CD4-positive, alpha-beta T cell treated with Interleukin-4 for 4 hours (primary cell): ENCODE measurements at regions not wholly inside any gene's neighbourhood (a gene's known extent, or its start where the extent isn't known, plus 50 kb on each side); places are given as distances from the start of the nearest gene placed in this dataset.

Source experiments
- DNase-seq: peaks from one replicate; pipeline ENCODE4 v3.0.0-alpha.2; 2020

DNA sequence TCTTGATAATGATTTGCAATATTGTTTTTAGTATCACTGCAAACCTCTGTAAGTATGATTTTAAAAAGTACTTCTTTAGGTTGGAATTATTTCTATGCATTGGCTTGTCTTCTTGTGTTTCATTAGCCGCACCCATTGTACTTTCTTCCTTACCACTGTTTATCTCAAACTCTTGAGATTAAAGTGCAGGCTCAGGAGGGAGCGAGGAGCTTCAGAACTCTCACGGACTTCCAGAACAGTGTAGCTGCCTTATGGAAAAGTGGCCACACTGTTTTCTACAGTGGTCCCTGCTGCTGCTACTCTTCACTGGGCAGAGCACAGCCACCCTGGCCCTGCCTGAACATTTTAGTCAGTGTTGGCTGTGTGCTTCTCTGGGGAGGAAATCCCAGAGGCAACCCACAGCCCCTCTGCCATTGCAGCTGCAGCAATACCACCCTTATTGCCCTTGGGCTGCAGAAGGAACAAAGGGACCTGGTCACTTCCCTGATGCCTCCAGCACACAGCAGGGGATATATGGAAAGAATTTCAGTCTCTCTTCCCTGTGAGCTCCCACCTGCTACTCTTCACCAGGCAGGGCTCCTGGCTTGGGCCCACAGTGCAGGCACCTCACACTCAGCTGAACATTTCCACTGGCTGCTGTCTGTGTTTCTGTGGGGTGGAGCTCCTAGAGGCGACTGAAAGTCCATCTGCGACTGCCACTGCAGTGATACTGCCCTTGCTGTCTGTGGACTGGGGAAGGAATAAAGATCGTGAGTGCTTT, 91.7 kb upstream of the MAP3K4 start:
- DNase-seq, result no peak

DNA sequence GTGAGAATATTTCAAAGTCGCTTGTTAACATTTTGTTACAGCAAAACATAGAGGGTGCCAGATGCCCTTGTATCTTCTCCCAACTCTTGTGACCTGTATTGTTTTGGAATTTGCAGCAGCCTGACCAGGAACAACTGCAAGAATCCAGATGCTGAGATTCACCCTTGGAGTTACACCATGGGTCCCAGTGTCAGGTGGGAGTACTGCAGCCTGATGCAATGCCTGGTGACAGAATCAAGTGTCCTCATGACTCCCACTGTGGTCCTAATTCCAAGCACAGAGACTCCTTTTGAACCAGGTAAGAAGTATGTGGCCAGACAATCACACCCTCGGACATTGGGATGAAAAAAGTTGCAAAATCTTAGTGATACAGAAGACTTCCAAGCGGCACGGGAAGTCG, 79.6 kb upstream of the MAP3K4 start:
- DNase-seq, result no peak

DNA sequence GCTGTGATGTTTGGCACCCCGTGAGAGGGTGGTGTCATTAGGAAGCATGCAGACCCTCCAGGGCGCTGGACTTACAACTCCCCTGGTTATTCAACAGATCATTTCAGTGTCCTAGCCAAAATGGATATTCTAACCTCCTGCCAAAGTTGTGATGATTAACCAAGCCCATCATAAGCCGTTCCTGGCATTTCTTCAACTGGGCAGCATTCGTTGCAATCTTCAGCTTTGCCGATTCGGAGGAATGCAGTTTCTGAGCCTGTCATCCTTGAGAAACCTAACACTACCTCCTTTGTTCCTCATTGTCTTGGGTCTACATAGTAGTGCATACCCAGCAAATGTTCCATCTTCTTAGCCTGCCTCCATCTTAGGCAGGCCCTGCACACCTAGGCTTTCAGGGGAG, 79.2 kb upstream of the MAP3K4 start:
- DNase-seq, result no peak

DNA sequence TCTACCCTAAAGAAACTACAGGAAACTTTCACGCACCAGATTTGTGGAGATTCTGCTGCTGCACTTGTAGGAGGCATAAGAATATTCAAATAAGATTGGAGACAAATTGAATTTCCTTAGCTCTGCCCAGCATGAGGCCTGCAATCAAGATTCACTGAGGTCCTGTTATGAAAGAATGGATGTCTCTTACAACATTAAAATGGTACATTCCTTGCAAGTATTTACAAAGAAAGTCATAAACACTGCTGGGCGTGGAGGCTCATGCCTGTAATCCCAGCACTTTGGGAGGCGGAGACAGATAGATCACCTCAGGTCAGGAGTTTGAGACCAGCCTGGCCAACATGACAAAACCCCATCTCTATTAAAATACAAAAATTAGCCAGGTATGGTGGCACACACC, 74.0 kb upstream of the MAP3K4 start:
- DNase-seq, result no peak

DNA sequence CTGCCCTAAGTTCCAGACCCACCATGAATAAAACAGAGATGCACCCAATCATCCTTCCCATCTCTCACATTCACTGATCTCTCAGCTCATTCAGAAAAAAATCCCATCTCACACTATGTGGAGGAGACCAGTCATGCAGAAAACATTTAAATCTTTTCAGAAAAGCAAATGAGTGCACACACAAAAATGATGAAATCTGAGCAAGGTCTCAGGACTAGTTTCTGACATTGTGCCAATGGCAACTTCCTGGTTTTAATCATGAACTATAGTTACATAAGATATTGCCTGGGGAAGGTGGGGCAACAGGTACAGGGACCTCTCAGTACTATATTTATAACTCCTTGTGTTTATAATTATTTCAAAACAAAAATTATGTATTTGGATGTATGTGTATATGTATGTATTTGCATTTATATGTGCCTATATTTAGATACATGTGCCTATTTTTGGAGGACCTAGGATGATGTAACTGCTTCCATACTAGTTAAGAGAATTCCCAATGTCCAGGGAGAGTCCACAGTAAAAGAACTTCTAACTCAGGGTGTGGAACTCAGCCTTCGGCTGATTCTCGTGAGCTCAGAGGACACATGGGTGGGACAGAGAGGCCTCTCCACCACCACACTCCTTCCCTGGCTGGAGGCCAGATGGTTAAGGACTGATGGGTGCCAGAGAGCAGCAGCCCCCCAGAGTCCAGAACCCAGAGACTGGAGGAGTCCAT, 71.7 kb upstream of the MAP3K4 start:
- DNase-seq, result no peak

DNA sequence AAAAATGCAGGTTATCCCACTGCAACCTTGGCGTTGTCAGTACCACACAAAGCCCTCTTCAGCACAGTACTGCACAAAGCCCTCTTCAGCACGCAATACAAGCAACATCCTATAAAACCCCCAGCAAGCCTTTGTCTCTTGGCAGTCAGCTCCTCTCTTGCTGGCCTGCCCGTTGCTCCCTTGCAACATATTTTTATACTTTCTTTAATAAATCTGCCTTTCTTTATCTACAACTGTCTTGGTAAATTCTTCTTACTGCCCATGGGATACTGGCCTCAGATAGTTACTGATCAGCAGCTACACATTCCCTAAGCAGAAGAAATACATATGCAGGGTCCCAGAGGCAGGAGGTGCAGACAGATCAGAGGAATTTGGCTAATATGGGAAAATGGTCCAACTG, 70.5 kb upstream of the MAP3K4 start:
- DNase-seq, result no peak

DNA sequence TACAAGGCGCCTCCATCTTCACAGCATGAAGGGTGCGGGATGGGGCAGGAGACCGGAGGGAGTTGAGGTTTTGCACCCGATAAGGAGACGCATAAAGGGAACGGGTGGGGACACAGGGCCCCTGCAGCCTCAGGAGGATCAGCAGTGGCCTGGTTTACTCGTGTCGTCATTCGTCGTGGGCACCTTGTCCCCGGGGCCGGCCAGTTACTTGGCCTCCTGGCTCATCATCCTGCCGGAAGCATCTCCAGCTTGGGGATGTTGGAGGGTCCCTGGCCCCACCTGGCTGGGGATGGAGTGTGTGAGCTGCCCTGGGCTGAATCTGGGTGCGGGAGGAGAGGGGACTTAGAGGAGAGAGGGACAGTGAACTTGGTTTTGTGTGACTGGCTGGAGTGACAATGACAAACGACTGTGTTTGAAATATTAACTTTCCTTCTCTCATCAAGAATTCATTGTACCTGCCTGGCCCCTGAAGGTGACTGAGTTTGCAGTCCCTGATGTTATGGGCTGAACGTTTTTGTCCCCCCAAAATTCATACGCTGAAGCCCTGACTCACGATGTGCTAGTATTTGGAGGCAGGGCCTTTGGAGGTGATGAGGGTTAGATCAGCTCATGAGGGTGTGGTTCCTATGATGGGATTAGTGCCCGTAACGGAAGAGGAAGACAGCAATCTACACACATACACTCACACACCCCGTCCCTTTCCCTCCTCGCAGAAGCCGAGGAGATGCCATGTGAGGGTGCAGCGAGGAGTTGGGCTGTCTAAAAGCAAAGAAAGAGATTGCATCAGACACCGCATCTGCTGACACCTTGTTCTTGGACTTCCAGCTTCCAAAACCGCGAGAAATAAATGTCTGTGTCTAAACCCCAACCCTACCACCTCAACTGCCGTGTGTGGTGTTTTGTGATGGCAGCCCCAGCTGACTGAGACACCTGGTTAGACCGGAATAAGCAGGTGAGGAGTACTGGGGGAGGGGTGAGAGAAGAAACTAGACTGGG, 65.0 kb upstream of the MAP3K4 start:
- no peak for DNase-seq

DNA sequence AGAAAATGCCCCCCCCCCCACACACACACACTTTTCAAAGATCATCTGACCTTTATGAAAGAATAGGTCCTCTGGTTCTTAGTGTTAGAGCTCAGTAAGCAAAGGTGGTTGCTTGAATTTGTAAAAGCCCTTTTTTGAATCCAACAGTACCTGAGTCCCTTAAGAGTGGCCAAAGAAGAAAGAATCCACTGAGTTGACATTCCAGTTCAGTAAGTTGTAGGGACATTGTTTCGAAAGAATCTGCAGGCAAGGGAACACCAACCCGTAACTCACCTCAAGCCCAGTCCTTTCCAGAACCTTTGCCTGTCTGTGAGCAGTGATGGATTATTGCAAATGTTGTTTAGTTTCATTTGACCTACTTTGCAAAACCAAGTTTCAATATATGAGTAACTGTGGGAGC, 64.2 kb upstream of the MAP3K4 start:
- no peak for DNase-seq

DNA sequence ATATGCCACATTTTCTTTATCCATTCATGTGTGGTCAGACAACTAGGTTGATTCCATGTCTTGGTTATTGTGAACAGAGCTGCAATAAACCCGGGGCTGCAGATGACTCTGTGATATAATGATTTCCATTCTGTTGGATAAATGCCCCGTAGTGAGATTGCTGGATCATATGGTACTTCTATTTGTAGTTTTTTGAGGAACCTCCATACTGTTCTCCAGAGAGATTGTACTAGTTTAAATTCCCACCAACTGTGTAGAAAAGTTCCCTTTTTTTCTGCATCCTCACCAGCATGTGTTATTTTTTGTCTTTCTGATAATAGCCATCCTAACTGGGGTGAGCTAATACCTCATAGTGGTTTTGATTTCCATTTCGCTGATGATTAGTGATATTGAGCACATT, 62.2 kb upstream of the MAP3K4 start:
- no peak for DNase-seq

DNA sequence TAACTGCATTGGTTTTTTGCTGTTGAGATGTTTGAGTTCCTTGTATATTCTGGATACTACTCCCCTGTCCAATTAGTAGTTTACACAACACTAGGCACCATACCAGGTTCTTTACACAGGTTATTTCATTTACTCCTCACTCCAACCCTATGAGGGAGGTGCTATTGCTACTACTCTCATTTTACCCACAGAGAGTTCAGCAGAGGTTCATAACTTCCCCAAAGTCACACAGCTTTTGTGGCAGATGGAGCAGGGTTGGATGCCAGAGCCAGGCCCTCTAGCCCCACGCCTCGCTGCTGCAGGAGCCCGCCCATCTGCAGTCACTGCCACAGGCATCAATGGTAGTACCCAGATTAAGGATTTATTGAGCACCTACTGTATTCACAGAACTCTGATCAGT, 61.7 kb upstream of the MAP3K4 start:
- DNase-seq, result no peak

DNA sequence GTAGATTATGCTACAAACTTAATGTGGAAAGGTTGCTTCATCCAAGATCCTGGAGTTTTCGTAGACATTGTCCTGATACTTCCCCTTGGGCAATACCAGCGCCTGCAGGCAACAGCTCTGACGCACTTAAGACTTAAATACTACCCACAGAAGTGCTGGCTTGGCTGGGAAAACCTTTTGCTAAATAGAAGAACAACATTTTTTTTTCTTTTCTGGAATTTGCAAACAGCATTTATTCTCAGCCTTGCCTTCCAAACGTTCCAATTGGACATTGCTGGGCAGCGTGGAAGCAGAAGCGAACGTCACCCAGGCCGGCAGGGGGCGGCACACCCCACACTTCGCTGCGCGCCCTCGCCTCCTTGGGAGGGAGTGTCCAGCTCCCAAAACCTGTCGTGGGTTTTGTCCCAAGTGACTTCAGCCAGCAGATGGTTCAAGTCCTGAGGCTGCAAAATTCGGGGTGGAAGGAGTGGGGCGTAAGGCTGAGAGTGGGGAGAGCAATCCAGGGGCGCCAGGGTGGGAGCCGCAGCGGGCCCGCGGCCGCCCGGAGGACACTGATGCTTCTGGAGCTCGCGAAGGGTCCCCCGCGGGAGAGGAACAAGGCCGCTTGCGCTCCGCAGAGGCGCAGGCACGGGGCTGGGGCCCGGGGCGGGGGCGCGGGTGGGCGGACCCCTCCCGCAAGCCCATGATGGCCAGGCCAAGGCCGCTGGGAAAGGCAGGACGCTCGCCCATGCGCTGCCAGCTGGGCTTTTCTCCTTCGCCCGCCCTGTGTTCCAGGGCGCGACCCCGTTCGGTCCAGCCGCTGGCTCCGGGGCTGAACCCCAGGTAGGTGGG, 60.8 kb upstream of the MAP3K4 start:
- DNase-seq, result peak; percentile 40

DNA sequence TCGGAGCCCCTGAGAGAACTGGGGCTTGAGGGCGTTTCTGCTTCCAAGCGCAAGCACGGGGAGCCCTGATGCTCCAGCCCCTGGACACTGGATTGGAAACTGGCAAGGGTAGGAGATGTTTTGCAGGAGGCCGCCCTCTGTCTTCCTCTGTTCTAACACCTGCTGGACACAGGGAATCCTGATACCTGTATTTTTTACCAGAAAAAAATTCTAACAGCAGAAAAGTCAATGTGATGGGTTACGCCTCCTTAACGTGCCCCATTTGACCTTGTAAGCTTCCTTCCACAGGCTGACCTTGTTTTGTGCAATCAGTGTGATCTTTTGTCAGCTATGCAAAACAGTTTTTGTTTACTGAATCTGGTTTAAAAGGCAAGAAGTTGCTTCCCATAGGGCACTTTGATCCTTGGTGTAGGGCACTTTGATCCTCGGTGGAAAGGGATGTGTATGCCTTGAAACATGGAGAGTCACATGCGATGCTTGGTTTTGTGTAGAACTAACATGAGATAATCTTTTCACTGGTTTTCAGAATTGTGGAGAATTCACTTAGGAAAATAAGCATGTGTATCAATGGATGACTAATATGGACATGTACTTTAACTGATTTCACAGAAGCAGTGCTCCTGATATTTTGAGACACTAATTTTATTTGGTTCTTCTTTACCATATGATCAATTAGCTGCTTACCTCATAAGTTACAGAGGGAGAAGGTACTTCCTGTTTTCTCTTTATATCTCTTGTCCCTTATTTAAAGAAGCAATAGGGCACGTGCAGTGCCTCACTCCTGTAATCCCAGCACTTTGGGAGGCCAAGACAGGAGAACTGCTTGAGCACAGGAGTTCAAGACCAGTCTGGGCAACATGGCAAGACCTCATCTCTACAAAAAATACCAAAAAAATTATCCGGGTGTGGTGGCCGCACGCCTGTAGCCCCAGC, 59.9 kb upstream of the MAP3K4 start:
- no peak for DNase-seq

DNA sequence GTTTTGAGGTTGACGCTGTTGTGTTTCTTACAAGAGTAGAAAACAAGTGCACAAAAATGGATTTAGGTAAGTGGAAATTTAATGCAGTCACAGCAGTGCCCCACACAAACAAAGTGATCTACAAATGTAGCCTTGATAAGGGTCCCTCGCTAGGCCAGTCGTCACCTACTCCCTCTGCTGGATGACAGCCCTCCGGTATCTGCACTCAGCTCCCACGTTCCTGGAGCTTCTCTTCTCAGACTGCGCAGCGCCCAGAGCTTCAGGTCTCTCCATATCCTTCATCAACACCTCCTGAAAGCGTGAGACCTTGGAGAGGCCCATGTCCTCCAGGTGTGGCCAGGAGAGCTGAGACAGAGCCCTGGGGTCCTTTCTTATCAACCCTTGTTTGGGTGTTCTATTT, 58.3 kb upstream of the MAP3K4 start:
- no peak for DNase-seq

DNA sequence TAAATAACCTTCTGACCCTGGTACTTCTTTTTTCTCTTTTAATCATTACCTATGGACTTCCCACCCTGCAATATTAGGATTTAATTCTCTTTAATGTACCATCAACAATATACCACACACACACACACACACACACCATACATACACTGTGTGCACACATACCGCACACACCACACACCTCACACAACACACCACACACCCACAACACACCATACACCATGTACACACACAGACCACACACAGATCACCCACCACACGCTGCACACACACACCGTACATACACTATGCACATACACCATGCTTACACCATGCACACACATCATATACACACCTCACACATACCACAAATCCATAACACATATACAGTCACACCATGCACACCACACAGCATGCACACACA, 57.4 kb upstream of the MAP3K4 start:
- DNase-seq, result no peak

DNA sequence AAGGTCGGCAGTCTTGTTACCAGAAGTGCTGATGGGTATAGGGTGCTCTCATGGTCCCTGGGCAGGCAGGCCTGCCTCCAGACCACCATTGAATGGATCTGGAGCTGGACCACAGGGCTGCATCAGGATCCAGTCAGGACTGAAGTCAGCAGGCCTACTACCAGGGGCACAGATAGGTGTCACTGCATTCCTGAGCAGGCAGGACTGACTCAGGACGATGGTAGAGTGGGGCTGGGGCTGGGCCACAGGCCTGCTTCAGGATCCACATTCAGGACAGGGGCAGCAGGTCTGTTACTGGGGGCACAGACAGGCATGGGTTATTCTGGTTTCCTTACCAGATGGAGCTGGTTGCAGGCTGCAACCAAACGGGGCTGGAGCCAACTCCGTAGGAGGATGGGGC, 51.4 kb upstream of the MAP3K4 start:
- DNase-seq, result no peak
